Neural progenitor cell (in vitro differentiated cells): ENCODE measurements at regions not wholly inside any gene's neighbourhood (a gene's known extent, or its start where the extent isn't known, plus 50 kb on each side); places are given as distances from the start of the nearest gene placed in this dataset.

Experiments
- EZH2 ChIP-seq: fragments of 200-600 bp; sonication (generic); IDR thresholded peaks from 2 replicates; pipeline ENCODE4 v1.6.1; 2017; ENCODE audit warnings: antibody characterized with exemption, mild to moderate bottlenecking, moderate library complexity
- TF ChIP-seq, protein P1 (sequence below): fragments of 200-600 bp; sonication (generic); IDR thresholded peaks from 2 replicates; pipeline ENCODE4 v1.5.1; 2017; ENCODE audit warnings: antibody characterized with exemption, mild to moderate bottlenecking

DNA sequence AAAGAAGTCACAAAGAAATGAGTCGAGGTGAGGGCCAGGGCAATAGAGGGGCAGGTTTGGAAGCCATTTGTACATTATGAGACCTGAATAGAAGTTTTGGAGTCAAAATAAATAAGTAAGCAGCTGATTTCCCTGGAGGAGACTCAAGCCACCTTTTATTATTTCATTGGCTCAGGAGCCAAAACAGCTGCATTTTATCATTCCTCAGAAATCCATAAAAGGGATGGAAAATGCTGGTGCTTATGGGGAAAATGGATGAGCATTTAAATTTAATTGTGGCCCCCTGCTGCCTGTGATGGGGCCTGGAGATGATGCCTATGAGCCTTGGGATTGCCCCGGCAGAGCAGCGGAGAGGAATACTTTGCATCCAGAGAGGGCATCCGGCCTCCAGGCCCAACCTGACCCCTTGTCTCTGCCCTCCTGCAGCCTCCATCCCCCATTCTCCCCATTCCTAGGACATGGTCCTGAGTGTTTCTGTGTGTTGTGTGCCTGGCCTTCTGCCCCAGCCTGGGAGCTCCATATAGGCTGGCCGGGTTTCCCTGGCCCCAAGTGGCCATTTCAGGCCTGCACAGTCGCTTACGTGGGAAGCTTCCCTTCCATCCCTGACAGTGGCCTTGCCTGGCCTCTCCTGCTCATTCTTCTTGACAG lies 296.8 kb upstream of the ZMIZ1 start:
- TF ChIP-seq, protein P1, sequence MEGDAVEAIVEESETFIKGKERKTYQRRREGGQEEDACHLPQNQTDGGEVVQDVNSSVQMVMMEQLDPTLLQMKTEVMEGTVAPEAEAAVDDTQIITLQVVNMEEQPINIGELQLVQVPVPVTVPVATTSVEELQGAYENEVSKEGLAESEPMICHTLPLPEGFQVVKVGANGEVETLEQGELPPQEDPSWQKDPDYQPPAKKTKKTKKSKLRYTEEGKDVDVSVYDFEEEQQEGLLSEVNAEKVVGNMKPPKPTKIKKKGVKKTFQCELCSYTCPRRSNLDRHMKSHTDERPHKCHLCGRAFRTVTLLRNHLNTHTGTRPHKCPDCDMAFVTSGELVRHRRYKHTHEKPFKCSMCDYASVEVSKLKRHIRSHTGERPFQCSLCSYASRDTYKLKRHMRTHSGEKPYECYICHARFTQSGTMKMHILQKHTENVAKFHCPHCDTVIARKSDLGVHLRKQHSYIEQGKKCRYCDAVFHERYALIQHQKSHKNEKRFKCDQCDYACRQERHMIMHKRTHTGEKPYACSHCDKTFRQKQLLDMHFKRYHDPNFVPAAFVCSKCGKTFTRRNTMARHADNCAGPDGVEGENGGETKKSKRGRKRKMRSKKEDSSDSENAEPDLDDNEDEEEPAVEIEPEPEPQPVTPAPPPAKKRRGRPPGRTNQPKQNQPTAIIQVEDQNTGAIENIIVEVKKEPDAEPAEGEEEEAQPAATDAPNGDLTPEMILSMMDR, result no peak
- no peak for TF ChIP-seq EZH2
